Lung (tissue), 11 donors: ENCODE measurements at regions not wholly inside any gene's neighbourhood (a gene's known extent, or its start where the extent isn't known, plus 50 kb on each side); places are given as distances from the start of the nearest gene placed in this dataset.

Source experiments
- ATAC-seq: fragments of 200-7000 bp; cut with Tn5 transposase; one replicate; pipeline ENCODE4 v1.9.1; 2020; ENCODE audit warnings: moderate number of reproducible peaks; ENCODE audit not compliant: insufficient read depth, low FRiP score
- DNase-seq, 3 donors: peaks; one replicate each; pipeline ENCODE4 v3.0.0-alpha.2; 2013 to 2017
- H3K27ac ChIP-seq, 2 donors: one replicate each; pipeline ENCODE4 v1.5.1; 2013; ENCODE audit warnings: mild to moderate bottlenecking in 2 of 2, moderate library complexity in 2 of 2, control low read depth in 1 of 2, inconsistent platforms in 1 of 2, low read depth in 1 of 2, low read length in 1 of 2
- H3K27me3 ChIP-seq, 3 donors: one replicate each; pipeline ENCODE4 v1.5.1; 2013; ENCODE audit warnings: low read length in 2 of 3; ENCODE audit not compliant: control insufficient read depth in 3 of 3, insufficient read depth in 3 of 3
- H3K36me3 ChIP-seq, 4 donors: one replicate each; pipeline ENCODE4 v1.5.1; 2013; ENCODE audit warnings: low read length in 4 of 4, mild to moderate bottlenecking in 1 of 4, moderate library complexity in 1 of 4; ENCODE audit not compliant: control insufficient read depth in 4 of 4, insufficient read depth in 4 of 4
- H3K4me1 ChIP-seq, 5 donors: one replicate each; pipeline ENCODE4 v1.5.1; 2013; ENCODE audit warnings: low read length in 5 of 5, mild to moderate bottlenecking in 2 of 5, moderate library complexity in 1 of 5; ENCODE audit not compliant: control insufficient read depth in 5 of 5, insufficient read depth in 5 of 5
- H3K4me3 ChIP-seq: one replicate; pipeline ENCODE4 v1.5.1; 2013; ENCODE audit warnings: mild to moderate bottlenecking, control low read depth, moderate library complexity
- H3K9ac ChIP-seq, 2 donors: one replicate each; pipeline ENCODE4 v1.5.1; 2013; ENCODE audit warnings: low read length in 2 of 2, control low read depth in 1 of 2; ENCODE audit not compliant: insufficient read depth in 1 of 2
- H3K9me3 ChIP-seq, 4 donors: one replicate each; pipeline ENCODE4 v1.5.1; 2013; ENCODE audit warnings: low read length in 3 of 4, mild to moderate bottlenecking in 1 of 4, moderate library complexity in 1 of 4; ENCODE audit not compliant: control insufficient read depth in 4 of 4, insufficient read depth in 3 of 4
- WGBS, 2 donors: extraction: QIAGEN DNeasy Blood & Tissue Kit; methylation state at CpG; one replicate each; pipeline ENCODE4 v1.1.7; 2013; 5-methylcytosine and 5-hydroxymethylcytosine counted together
- TF ChIP-seq, protein P1 (sequence below): IDR thresholded peaks from 2 replicates; pipeline ENCODE4 v1.5.1; 2012; ENCODE audit warnings: mild to moderate bottlenecking; ENCODE audit errors: control extremely low read depth, extremely low read depth
- donor health status: control.
- donor health status: control.
- donor health status: Bipolar disorder and iron deficiency.
- donor health status: healthy.
- donor health status: DM: yes; HTN: yes; CAD: no.

DNA sequence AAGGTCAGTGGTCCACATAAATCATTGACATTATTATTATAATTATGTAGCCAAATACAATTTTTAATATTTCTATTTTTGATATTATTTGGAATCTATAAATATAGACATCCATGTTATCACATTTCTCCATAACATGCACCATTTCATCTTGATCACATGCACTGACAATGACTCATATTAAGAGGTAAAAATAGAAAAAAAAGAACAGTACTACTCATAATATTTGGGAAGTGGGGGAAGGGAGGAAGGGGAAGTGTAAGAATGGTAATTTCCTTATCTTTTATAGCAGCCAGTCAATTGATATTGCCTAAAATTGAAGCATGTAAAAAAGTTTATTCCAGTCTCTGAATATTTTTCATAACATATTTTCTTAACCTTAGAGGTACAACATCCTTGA, 72.3 kb downstream of the ADM start:
- H3K9ac ChIP-seq: no peak overlapping the region
- no peaks in the 10 kb centered on the region for H3K9me3 ChIP-seq
- no peaks in the 10 kb centered on the region for H3K36me3 ChIP-seq
- H3K27ac ChIP-seq: no peak overlapping the region
- H3K4me3 ChIP-seq: no peak overlapping the region
- TF ChIP-seq, protein P1, sequence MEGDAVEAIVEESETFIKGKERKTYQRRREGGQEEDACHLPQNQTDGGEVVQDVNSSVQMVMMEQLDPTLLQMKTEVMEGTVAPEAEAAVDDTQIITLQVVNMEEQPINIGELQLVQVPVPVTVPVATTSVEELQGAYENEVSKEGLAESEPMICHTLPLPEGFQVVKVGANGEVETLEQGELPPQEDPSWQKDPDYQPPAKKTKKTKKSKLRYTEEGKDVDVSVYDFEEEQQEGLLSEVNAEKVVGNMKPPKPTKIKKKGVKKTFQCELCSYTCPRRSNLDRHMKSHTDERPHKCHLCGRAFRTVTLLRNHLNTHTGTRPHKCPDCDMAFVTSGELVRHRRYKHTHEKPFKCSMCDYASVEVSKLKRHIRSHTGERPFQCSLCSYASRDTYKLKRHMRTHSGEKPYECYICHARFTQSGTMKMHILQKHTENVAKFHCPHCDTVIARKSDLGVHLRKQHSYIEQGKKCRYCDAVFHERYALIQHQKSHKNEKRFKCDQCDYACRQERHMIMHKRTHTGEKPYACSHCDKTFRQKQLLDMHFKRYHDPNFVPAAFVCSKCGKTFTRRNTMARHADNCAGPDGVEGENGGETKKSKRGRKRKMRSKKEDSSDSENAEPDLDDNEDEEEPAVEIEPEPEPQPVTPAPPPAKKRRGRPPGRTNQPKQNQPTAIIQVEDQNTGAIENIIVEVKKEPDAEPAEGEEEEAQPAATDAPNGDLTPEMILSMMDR: no peak
- DNase-seq (no peak), ATAC-seq (no peak)
- no peaks in the 10 kb centered on the region for H3K27me3 ChIP-seq
- H3K4me1 ChIP-seq: peaks cover 0 to 6% (median 4%) of the 10 kb centered on the region in 5 donors

DNA sequence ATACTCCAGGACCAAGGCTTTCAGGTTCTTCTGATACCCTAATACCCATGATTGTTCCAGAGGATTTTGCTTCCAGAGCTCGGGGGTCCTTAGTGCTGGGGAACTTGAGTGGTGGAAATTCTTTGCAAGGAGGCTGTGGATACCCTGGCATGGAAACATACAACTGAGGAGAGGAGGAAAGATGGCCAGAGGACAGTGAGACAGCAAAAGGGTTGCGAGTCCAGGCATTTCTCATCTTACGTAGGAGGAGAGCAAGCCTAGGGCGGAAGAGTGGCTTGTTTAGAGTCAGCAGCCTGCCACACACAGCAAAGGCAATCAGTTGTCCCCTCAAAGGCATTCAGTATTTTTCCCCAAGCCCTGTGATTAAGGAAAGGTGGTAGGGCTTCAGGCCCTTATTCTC, 73.5 kb downstream of the ADM start:
- 95 to 97% methylated on average over 4 of the region's 4 CpGs for WGBS, 2 donors
- Histone ChIP-seq H3K36me3 (no peaks in the 10 kb centered on the region), H3K27me3 (no peaks in the 10 kb centered on the region), H3K4me3 (no peak overlapping the region), H3K9me3 (no peaks in the 10 kb centered on the region), H3K9ac (no peak overlapping the region), H3K4me1 (peaks cover 0 to 5% (median 4%) of the 10 kb centered on the region in 5 donors), H3K27ac (peak overlapping the region in 1 of 2 donors; percentile 9)
- DNase-seq (no peak), ATAC-seq (no peak)
- TF ChIP-seq, protein P1: no peak

DNA sequence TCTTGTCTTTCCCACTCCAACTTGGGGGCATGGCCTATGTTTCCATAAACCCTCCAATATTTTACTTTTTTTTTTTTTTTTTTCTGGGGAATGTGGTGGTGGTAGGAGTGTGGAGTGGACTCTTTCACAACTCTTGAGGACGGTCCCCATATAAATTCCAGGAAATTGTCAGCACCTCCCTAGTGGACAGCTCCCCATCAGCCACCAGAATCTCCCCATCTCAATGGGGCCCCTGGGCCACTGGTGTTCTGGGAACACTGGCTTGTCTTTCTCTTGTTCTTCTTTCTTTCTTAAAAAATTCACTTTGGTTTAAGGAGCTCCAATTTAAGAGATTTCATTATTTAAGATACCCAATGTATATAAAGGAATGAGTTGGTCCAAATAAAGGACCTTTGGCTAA, 74.1 kb downstream of the ADM start:
- H3K9ac ChIP-seq: no peak overlapping the region
- H3K27me3 ChIP-seq: no peaks in the 10 kb centered on the region
- no peak overlapping the region for H3K27ac ChIP-seq
- H3K4me3 ChIP-seq: no peak overlapping the region
- peaks cover 0 to 4% (median 3%) of the 10 kb centered on the region in 5 donors for H3K4me1 ChIP-seq
- H3K9me3 ChIP-seq: no peaks in the 10 kb centered on the region
- WGBS, 2 donors: 20 to 47% methylated on average over 1 of the region's 1 CpG
- ATAC-seq (no peak), DNase-seq (peak; percentile 39 to 55 (median 41))
- H3K36me3 ChIP-seq: no peaks in the 10 kb centered on the region
- TF ChIP-seq, protein P1: no peak

DNA sequence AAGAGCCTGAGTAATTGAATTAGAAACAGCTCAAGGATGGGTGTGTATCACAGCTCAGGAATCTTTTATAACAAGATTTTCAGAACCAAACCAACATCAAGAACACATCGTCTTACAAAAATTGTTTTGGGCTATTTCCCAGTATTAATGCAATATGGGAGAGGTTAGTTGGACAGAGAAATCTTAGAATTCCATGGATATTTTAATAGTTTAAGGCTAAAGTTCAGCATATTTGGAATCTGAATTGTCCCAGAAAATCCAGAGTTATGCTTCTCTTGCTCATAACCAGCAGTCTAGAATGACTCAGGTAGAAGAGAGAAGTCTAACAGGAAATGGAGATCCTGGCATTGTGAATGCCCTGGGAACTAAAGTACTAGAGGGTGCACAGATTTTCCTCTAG, 74.6 kb downstream of the ADM start:
- no peak overlapping the region for H3K27ac ChIP-seq
- 59 to 76% methylated on average over 1 of the region's 1 CpG for WGBS, 2 donors
- H3K4me1 ChIP-seq: peaks cover 0 to 4% (median 3%) of the 10 kb centered on the region in 5 donors
- DNase-seq: no peak
- TF ChIP-seq, protein P1: no peak
- H3K36me3 ChIP-seq: no peaks in the 10 kb centered on the region
- H3K9me3 ChIP-seq: no peaks in the 10 kb centered on the region
- ATAC-seq: peak; percentile 15
- no peak overlapping the region for H3K9ac ChIP-seq
- H3K4me3 ChIP-seq: no peak overlapping the region
- H3K27me3 ChIP-seq: no peaks in the 10 kb centered on the region
